ENCODE measurements at regions not wholly inside any gene's neighbourhood (a gene's known extent, or its start where the extent isn't known, plus 50 kb on each side); places are given as distances from the start of the nearest gene placed in this dataset.

DNA sequence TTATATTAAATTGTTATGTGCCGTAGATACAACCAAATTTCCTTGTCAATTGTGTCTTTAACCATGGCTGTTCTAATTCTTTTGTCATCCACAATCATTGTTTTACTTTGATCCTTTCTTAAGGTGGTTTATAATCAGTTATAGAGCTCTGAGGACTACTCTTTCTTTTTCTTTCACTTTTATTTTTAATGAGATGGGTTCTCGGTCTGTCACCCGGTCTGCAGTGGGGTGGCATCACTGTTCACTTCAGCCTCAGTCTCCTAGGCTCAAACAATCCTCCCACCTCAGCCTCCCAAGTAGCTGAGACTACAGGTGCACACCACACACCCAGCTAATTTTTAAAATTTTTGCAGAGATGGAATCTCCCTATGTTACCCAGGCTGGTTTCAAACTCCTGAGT, 74.2 kb downstream of the ANXA2R start:
- peak overlapping the region in 1 of 10 donors; percentile 76 for H3K27ac Mint-ChIP-seq
- no peaks in the 10 kb centered on the region for H3K36me3 Mint-ChIP-seq
- peaks cover 4 to 24% (median 16%) of the 10 kb centered on the region in 4 donors for H3K4me1 Mint-ChIP-seq
- H3K4me3 Mint-ChIP-seq, result peak overlapping the region in 2 of 10 donors; percentile 21 to 62
- no peaks in the 10 kb centered on the region for H3K9me3 Mint-ChIP-seq
- ATAC-seq, result no peak
- DNase-seq, result no peak
- POLR2A ChIA-PET, result interaction anchor here (0.6 to 2.1 kb wide), 3 partner anchors 15 to 159 kb away, joined by 3 to 14 read pairs (median 4); no protein-coding TSS in a partner anchor
- no peaks in the 10 kb centered on the region for H3K27me3 Mint-ChIP-seq

- H3K27me3 Mint-ChIP-seq, result no peaks in the 10 kb centered on the region
- peak overlapping the region in 1 of 10 donors; percentile 7 for H3K27ac Mint-ChIP-seq
- no peak overlapping the region for H3K4me3 Mint-ChIP-seq
- no peak for DNase-seq
- no peaks in the 10 kb centered on the region for H3K36me3 Mint-ChIP-seq
- POLR2A ChIA-PET, result no interaction called here
- H3K9me3 Mint-ChIP-seq, result no peaks in the 10 kb centered on the region
- H3K4me1 Mint-ChIP-seq, result peaks cover 4 to 36% (median 21%) of the 10 kb centered on the region in 4 donors
- no peak for ATAC-seq
Measured at GRCh38 chr5:42963412-42963811, 76.7 kb downstream of the ANXA2R start.

DNA sequence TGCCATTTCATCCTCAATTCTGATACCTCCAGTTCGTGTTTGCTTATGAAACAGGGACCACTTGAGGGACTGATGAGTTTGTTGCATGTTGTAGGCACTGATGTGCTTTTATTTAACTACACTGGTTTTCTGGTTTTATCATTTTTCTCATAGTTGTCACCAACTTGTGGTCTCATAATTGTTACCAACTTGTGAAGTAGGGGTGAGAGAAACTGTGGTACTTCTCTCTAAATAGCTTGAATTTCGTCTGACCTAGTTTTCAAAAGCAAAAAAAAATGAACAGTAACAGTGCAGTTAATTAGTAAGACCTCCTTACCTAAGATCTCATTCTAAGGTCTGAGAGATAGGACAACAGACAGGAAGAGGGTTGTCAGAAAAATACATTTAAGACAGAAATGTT, 78.0 kb downstream of the ANXA2R start:
- H3K36me3 Mint-ChIP-seq, result no peaks in the 10 kb centered on the region

DNA sequence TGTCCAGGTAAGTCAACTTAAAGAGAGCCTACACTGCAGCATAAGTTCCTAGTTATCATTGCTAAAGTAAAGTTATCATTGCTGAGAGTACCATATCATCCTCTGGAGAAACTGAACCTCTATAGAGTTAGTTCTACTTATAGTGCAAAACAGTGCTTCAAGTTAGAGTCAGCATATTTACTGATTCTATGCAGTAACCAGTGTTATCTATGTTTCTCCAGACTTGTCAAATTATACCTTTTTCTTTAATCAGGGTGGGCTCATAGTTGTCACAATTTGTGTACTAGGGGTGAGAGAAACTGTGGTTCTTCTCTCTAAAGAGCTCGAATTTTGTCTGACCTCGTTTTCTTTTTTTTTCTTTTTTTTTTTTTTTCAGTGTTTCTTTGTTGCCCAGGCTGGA, 79.6 kb downstream of the ANXA2R start:
- peak overlapping the region in 2 of 10 donors; percentile 47 to 53 for H3K27ac Mint-ChIP-seq
- DNase-seq (no peak), ATAC-seq (no peak)
- POLR2A ChIA-PET, result interaction anchor here (0.5 to 1.8 kb wide), 2 partner anchors 31 to 58 kb away, joined by 3 to 7 read pairs; no protein-coding TSS in a partner anchor
- H3K4me1 Mint-ChIP-seq, result peaks cover 3 to 28% (median 16%) of the 10 kb centered on the region in 4 donors
- H3K9me3 Mint-ChIP-seq, result peaks cover 0 to 10% (median 0%) of the 10 kb centered on the region in 9 donors
- H3K27me3 Mint-ChIP-seq, result no peaks in the 10 kb centered on the region
- no peak overlapping the region for H3K4me3 Mint-ChIP-seq
- peaks cover 0 to 4% (median 0%) of the 10 kb centered on the region in 3 donors for H3K36me3 Mint-ChIP-seq

More for the DNA sequence above, 78.0 kb downstream of the ANXA2R start:
- H3K4me1 Mint-ChIP-seq, result peaks cover 4 to 36% (median 24%) of the 10 kb centered on the region in 4 donors
- ATAC-seq, result no peak
- no peaks in the 10 kb centered on the region for H3K27me3 Mint-ChIP-seq
- H3K4me3 Mint-ChIP-seq, result peak overlapping the region in 2 of 10 donors; percentile 29 to 31
- peak in 1 of 10 donors; percentile 22 for DNase-seq
- no peaks in the 10 kb centered on the region for H3K9me3 Mint-ChIP-seq
- H3K27ac Mint-ChIP-seq, result peak overlapping the region in 5 of 10 donors; percentile 14 to 88 (median 39)
- POLR2A ChIA-PET, result no interaction called here

DNA sequence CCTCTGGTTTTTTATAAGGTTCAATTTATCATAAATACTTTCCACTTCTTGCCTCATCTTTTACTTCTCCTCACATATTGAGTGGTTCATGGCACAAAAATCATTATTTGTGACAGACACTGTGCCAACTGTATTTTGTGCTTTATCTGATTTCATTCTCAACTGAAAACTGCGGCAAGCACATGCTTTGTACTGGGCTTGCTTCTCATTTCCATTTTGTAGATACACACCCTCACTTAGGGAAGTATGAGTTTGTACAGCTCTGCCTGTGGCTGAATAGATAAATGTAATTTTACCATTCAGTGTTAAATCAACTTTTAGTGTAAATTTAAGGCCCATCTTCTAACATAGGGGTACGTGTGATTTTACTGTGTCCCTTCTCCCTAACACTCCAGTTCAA, 83.6 kb downstream of the ANXA2R start:
- POLR2A ChIA-PET, result interaction anchor here (0.6 to 0.9 kb wide), 2 partner anchors 36 to 528 kb away, joined by 3 to 5 read pairs; no protein-coding TSS in a partner anchor
- Mint-ChIP-seq H3K36me3 (peaks cover 2 to 18% (median 8%) of the 10 kb centered on the region in 3 donors), H3K4me3 (no peak overlapping the region), H3K9me3 (peaks cover 0 to 25% (median 8%) of the 10 kb centered on the region in 9 donors), H3K27ac (peak overlapping the region in 1 of 10 donors; percentile 11), H3K27me3 (no peaks in the 10 kb centered on the region), H3K4me1 (peaks cover 3 to 29% (median 17%) of the 10 kb centered on the region in 4 donors)
- ATAC-seq, result no peak
- no peak for DNase-seq

- peak overlapping the region in 8 of 10 donors; percentile 80 to 100 (median 100) for H3K27ac Mint-ChIP-seq
- H3K4me1 Mint-ChIP-seq, result peaks cover 9 to 36% (median 28%) of the 10 kb centered on the region in 4 donors
- no peaks in the 10 kb centered on the region for H3K27me3 Mint-ChIP-seq
- peaks cover 0 to 25% (median 8%) of the 10 kb centered on the region in 9 donors for H3K9me3 Mint-ChIP-seq
- ATAC-seq (no peak), DNase-seq (peak in 2 of 10 donors; percentile 5 to 6)
- H3K36me3 Mint-ChIP-seq, result peaks cover 2 to 18% (median 8%) of the 10 kb centered on the region in 3 donors
- POLR2A ChIA-PET, result interaction anchor here (0.5 to 9.7 kb wide), 9 partner anchors 12 to 531 kb away, joined by 3 to 411 read pairs (median 14); partner anchors contain the start of genes ANXA2R, TMEM267 and ZNF131
- peak overlapping the region; percentile 14 to 98 (median 95) for H3K4me3 Mint-ChIP-seq
Measured at GRCh38 chr5:42953041-42953440, 87.1 kb downstream of the ANXA2R start.

- POLR2A ChIA-PET, result interaction anchor here (0.5 to 9.7 kb wide), 9 partner anchors 12 to 532 kb away, joined by 3 to 411 read pairs (median 83); partner anchors contain the start of genes ANXA2R and TMEM267
- H3K36me3 Mint-ChIP-seq, result peaks cover 2 to 18% (median 8%) of the 10 kb centered on the region in 3 donors
- H3K27ac Mint-ChIP-seq, result peak overlapping the region; percentile 99 to 100 (median 100)
- peak overlapping the region; percentile 91 to 99 (median 95) for H3K4me3 Mint-ChIP-seq
- peaks cover 13 to 36% (median 28%) of the 10 kb centered on the region in 4 donors for H3K4me1 Mint-ChIP-seq
- DNase-seq (no peak), ATAC-seq (no peak)
- H3K27me3 Mint-ChIP-seq, result no peaks in the 10 kb centered on the region
- H3K9me3 Mint-ChIP-seq, result peaks cover 0 to 25% (median 8%) of the 10 kb centered on the region in 9 donors
Measured at GRCh38 chr5:42952578-42952974, 87.5 kb downstream of the ANXA2R start.

- Mint-ChIP-seq H3K4me3 (peak overlapping the region; percentile 91 to 99 (median 95)), H3K27me3 (no peaks in the 10 kb centered on the region), H3K9me3 (peaks cover 0 to 25% (median 8%) of the 10 kb centered on the region in 9 donors), H3K4me1 (peaks cover 13 to 36% (median 26%) of the 10 kb centered on the region in 4 donors), H3K27ac (peak overlapping the region; percentile 99 to 100 (median 100)), H3K36me3 (peaks cover 2 to 17% (median 8%) of the 10 kb centered on the region in 3 donors)
- ATAC-seq (peak; percentile 60 to 74), DNase-seq (peak; percentile 65 to 94 (median 88))
- POLR2A ChIA-PET, result interaction anchor here (0.6 to 9.7 kb wide), 14 partner anchors 12 to 533 kb away, joined by 3 to 411 read pairs (median 16); partner anchors contain the start of genes ANXA2R, TMEM267 and ZNF131
Measured at GRCh38 chr5:42951293-42951840, 88.8 kb downstream of the ANXA2R start.

DNA sequence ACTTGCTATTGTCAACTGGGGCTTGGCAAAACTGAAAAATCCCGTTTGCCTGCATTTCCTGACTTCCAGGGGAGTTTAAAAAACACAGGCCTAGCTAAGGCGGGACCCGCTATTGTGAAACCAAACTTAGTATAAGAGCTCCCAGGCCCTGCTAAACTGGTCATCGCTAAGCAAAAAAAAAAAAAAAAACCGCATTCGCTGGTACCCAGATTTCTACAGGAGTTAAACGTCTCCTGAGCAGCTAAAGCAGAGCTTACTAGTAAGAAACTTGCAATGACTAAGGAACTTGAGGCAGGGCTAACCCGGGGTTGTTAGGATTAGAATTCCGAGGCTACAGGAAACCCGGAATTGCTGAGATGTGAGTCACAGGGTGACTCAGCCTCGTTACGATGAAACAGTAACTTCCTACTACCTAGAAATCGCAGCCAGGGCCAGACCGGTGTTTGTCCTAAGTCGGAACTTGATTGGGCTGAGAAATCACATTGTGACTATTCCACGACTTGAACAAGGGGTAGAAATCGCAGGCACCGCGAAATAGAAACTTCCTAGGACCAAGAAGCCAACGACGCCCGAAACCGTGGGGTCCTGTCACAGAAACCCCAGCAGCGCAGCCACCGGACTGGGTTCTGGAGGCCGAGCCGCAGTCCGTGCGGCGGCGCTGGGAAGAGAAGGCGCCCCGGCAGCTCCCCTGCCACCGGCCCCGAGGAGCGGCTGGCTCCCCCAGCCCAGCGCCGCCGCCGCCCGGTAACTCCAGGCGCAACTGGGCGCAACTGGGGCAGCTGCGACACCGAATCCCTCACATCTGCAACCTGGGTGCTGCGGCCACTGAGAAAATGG, 89.4 kb downstream of the ANXA2R start:
- POLR2A ChIA-PET, result interaction anchor here (0.6 to 9.7 kb wide), 26 partner anchors 12 to 652 kb away, joined by 3 to 411 read pairs (median 6); partner anchors contain the start of genes ANXA2R, TMEM267 and ZNF131
- H3K9me3 Mint-ChIP-seq, result peaks cover 0 to 25% (median 6%) of the 10 kb centered on the region in 9 donors
- peaks cover 13 to 36% (median 26%) of the 10 kb centered on the region in 4 donors for H3K4me1 Mint-ChIP-seq
- DNase-seq (peak in 8 of 10 donors; percentile 27 to 72 (median 54)), ATAC-seq (peak; percentile 8 to 37)
- H3K27ac Mint-ChIP-seq, result peak overlapping the region; percentile 99 to 100 (median 100)
- peaks cover 2 to 14% (median 8%) of the 10 kb centered on the region in 3 donors for H3K36me3 Mint-ChIP-seq
- H3K27me3 Mint-ChIP-seq, result no peaks in the 10 kb centered on the region
- peak overlapping the region; percentile 91 to 99 (median 96) for H3K4me3 Mint-ChIP-seq

GRCh38 chr5:42950116-42950455, 90.0 kb downstream of the ANXA2R start:
- ATAC-seq, result no peak
- POLR2A ChIA-PET, result interaction anchor here (0.6 to 9.7 kb wide), 22 partner anchors 11 to 652 kb away, joined by 3 to 411 read pairs (median 9); partner anchors contain the start of genes ANXA2R, TMEM267 and ZNF131

DNA sequence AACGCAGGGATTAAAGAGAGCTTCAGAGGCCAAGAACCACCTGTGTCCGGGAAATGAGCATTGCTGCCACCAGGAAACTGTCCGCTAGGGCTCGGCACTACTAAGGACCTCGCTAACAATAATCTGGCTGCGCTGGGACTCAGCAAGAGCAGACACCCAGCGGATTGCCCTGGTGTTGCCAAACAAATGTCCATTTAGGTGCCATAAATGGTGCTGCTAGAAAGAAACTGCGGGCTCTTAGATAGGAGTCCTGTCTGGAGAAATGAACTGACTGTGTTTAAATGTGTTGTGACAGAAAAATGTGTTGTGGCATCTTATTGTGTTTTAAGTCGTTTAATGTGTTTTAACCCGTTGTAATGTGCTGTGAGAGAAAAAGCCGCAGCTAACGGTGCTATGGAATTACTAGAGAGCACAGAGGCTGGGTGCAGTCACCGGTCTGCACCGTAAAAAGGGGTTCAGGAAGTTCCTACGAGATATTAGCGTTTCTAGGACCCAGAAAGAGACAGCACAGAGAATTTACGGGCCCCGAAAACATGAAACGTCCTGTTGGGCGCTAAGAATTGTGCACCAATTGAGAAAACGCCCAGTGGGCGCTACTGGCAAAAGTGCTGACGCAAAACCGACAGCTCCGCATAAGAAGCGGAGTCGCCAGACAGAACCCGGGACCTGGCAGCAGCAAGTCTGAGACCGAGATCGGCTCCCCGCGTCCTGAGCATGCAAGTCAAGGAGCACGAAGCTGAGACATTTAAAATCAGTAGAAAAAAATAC, 90.6 kb downstream of the ANXA2R start:
- Mint-ChIP-seq H3K27ac (peak overlapping the region; percentile 98 to 100 (median 100)), H3K9me3 (peaks cover 0 to 20% (median 0%) of the 10 kb centered on the region in 9 donors), H3K4me1 (peaks cover 13 to 36% (median 27%) of the 10 kb centered on the region in 4 donors), H3K4me3 (peak overlapping the region; percentile 89 to 99 (median 95)), H3K27me3 (peaks cover 0 to 1% (median 0%) of the 10 kb centered on the region in 5 donors), H3K36me3 (peaks cover 2 to 10% (median 8%) of the 10 kb centered on the region in 3 donors)
- POLR2A ChIA-PET, result interaction anchor here (0.6 to 9.7 kb wide), 26 partner anchors 10 to 654 kb away, joined by 3 to 411 read pairs (median 6); partner anchors contain the start of genes ANXA2R, NNT, TMEM267 and ZNF131
- DNase-seq, result peak; percentile 33 to 81 (median 59)
- peak; percentile 19 to 39 for ATAC-seq

More at GRCh38 chr5:42950116-42950455, 90.0 kb downstream of the ANXA2R start:
- DNase-seq, result no peak
- no peaks in the 10 kb centered on the region for H3K27me3 Mint-ChIP-seq
- H3K9me3 Mint-ChIP-seq, result peaks cover 0 to 21% (median 3%) of the 10 kb centered on the region in 9 donors
- peak overlapping the region; percentile 89 to 99 (median 96) for H3K4me3 Mint-ChIP-seq
- H3K36me3 Mint-ChIP-seq, result peaks cover 2 to 11% (median 8%) of the 10 kb centered on the region in 3 donors
- H3K27ac Mint-ChIP-seq, result peak overlapping the region; percentile 99 to 100 (median 100)
- peaks cover 13 to 36% (median 27%) of the 10 kb centered on the region in 4 donors for H3K4me1 Mint-ChIP-seq
